ENCODE measurements at regions not wholly inside any gene's neighbourhood (a gene's known extent, or its start where the extent isn't known, plus 50 kb on each side); places are given as distances from the start of the nearest gene placed in this dataset.
"Not testable (repeated sequence)": the region's sequence is repeated elsewhere in the genome, so short reads cannot be mapped to it uniquely, and the experiment has no call there.

DNA sequence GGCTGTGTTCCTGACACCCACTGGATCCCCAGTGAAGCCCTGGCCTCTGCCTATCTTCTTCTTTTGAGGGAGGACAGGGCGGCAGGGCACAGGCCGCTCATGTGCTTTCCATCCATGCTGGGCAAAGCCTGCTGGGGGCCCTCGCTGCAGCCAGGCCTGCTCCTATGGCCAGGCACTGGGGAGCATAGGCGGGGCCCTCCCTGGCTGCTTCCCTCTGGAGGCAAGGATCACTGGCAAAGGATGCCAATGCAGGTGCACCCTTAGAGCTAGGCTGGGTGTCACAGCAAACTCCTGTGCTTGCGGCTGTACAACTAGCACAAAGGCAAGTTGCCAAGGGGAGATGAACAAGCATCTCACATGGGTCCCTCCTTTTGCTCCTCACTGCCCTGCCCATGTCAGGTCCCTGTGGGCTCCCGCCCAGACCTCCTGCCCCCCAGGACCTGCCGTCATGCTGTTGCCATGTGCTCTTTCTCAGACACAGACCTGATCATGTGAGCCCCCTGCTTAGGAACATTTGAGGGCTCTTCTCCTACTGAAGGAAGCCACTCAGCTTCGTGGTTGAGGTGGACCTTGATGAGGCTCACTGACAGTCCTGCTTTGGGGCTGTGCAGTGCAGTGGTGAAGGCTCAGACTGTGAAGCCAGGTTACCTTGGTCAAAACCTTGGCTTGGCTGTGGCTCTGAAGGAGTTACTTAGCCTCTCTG, 393.6 kb downstream of the PTPRU start:
- H3K9me3 ChIP-seq (ENCODE audit: insufficient read depth, low read depth, low read length) = no peaks in the 10 kb centered on the region
- no peaks in the 10 kb centered on the region for H3K36me3 ChIP-seq (ENCODE audit: insufficient read depth, low read depth, low read length)
- H3K9ac ChIP-seq (ENCODE audit: low read depth, low read length) = no peak overlapping the region
- no peaks in the 10 kb centered on the region for H3K27me3 ChIP-seq (ENCODE audit: insufficient read depth, low read length)
- no peak overlapping the region for H3K27ac ChIP-seq (ENCODE audit: low read length)
- no peaks in the 10 kb centered on the region for H3K4me1 ChIP-seq (ENCODE audit: insufficient read depth, low read length)
- no peak overlapping the region for H3K4me3 ChIP-seq (ENCODE audit: low read length)

DNA sequence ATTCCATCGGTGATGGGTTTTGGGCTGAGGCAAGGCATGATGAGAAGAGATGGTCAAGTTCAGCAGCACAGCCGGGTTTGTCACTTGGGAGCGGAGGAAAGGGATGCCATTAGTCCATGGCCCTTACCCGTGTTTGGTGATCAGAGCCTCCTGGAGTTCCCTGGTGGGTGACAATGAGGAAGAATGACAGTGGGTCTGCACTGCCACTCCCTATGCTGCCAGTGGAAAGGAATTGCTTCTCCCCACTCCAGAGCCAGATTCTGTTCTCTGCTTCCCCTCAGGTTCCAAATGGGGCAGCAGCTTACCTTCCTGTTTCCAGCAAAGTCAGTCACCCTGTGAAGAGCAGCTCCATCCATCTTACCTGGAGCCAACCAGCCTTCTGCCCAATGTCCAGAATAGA, 393.1 kb downstream of the PTPRU start:
- no peak overlapping the region for H3K27ac ChIP-seq (ENCODE audit: low read length)
- no peaks in the 10 kb centered on the region for H3K27me3 ChIP-seq (ENCODE audit: insufficient read depth, low read length)
- H3K4me1 ChIP-seq (ENCODE audit: insufficient read depth, low read length) = no peaks in the 10 kb centered on the region
- H3K4me3 ChIP-seq (ENCODE audit: low read length) = no peak overlapping the region
- H3K9ac ChIP-seq (ENCODE audit: low read depth, low read length) = no peak overlapping the region
- no peaks in the 10 kb centered on the region for H3K9me3 ChIP-seq (ENCODE audit: insufficient read depth, low read depth, low read length)
- no peaks in the 10 kb centered on the region for H3K36me3 ChIP-seq (ENCODE audit: insufficient read depth, low read depth, low read length)

GRCh38 chr1:29628190-29628589, 391.9 kb downstream of the PTPRU start:
- Histone ChIP-seq H3K36me3 (ENCODE audit: insufficient read depth, low read depth, low read length) (no peaks in the 10 kb centered on the region), H3K27ac (ENCODE audit: low read length) (no peak overlapping the region)

GRCh38 chr1:29626726-29627125, 390.4 kb downstream of the PTPRU start:
- no peaks in the 10 kb centered on the region for H3K27me3 ChIP-seq (ENCODE audit: insufficient read depth, low read length)
- H3K9me3 ChIP-seq (ENCODE audit: insufficient read depth, low read depth, low read length) = no peaks in the 10 kb centered on the region
- H3K9ac ChIP-seq (ENCODE audit: low read depth, low read length) = no peak overlapping the region
- H3K27ac ChIP-seq (ENCODE audit: low read length) = no peak overlapping the region
- no peaks in the 10 kb centered on the region for H3K36me3 ChIP-seq (ENCODE audit: insufficient read depth, low read depth, low read length)
- H3K4me3 ChIP-seq (ENCODE audit: low read length) = no peak overlapping the region
- H3K4me1 ChIP-seq (ENCODE audit: insufficient read depth, low read length) = no peaks in the 10 kb centered on the region

More at GRCh38 chr1:29628190-29628589, 391.9 kb downstream of the PTPRU start:
- H3K4me1 ChIP-seq (ENCODE audit: insufficient read depth, low read length) = no peaks in the 10 kb centered on the region
- no peak overlapping the region for H3K9ac ChIP-seq (ENCODE audit: low read depth, low read length)
- H3K4me3 ChIP-seq (ENCODE audit: low read length) = no peak overlapping the region
- no peaks in the 10 kb centered on the region for H3K27me3 ChIP-seq (ENCODE audit: insufficient read depth, low read length)
- H3K9me3 ChIP-seq (ENCODE audit: insufficient read depth, low read depth, low read length) = no peaks in the 10 kb centered on the region

- H3K4me1 ChIP-seq (ENCODE audit: insufficient read depth, low read length) = no peaks in the 10 kb centered on the region
- no peaks in the 10 kb centered on the region for H3K36me3 ChIP-seq (ENCODE audit: insufficient read depth, low read depth, low read length)
- H3K4me3 ChIP-seq (ENCODE audit: low read length) = no peak overlapping the region
- no peak overlapping the region for H3K27ac ChIP-seq (ENCODE audit: low read length)
- no peaks in the 10 kb centered on the region for H3K27me3 ChIP-seq (ENCODE audit: insufficient read depth, low read length)
- H3K9me3 ChIP-seq (ENCODE audit: insufficient read depth, low read depth, low read length) = no peaks in the 10 kb centered on the region
- no peak overlapping the region for H3K9ac ChIP-seq (ENCODE audit: low read depth, low read length)
These were observed 389.7 kb downstream of the PTPRU start for GRCh38 chr1:29626066-29626465.

DNA sequence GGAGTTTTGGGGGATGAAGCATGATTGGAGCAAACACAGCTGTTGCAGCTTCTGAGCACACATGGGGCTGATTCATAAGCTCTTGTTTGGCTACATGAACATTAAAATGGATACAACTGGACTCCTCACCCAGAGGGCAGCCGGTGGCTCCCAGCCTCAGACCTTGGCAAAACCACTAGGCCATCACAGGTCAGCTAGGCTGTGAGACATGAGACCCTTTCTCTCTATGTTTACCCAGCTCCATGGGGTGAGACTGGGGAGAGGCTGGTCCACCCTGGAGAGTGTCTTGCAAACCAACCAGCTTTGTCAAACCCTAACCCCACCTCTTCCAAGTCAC, 388.7 kb downstream of the PTPRU start:
- no peaks in the 10 kb centered on the region for H3K27me3 ChIP-seq (ENCODE audit: insufficient read depth, low read length)
- H3K4me1 ChIP-seq (ENCODE audit: insufficient read depth, low read length) = no peaks in the 10 kb centered on the region
- no peak overlapping the region for H3K9ac ChIP-seq (ENCODE audit: low read depth, low read length)
- H3K36me3 ChIP-seq (ENCODE audit: insufficient read depth, low read depth, low read length) = no peaks in the 10 kb centered on the region
- H3K27ac ChIP-seq (ENCODE audit: low read length) = no peak overlapping the region
- H3K4me3 ChIP-seq (ENCODE audit: low read length) = no peak overlapping the region
- H3K9me3 ChIP-seq (ENCODE audit: insufficient read depth, low read depth, low read length) = no peaks in the 10 kb centered on the region

GRCh38 chr1:29624320-29625083, 388.2 kb downstream of the PTPRU start:
- Histone ChIP-seq H3K4me3 (ENCODE audit: low read length) (no peak overlapping the region), H3K4me1 (ENCODE audit: insufficient read depth, low read length) (no peaks in the 10 kb centered on the region), H3K36me3 (ENCODE audit: insufficient read depth, low read depth, low read length) (no peaks in the 10 kb centered on the region), H3K9ac (ENCODE audit: low read depth, low read length) (no peak overlapping the region), H3K9me3 (ENCODE audit: insufficient read depth, low read depth, low read length) (no peaks in the 10 kb centered on the region), H3K27ac (ENCODE audit: low read length) (no peak overlapping the region), H3K27me3 (ENCODE audit: insufficient read depth, low read length) (no peaks in the 10 kb centered on the region)

- Histone ChIP-seq H3K27ac (ENCODE audit: low read length) (no peak overlapping the region), H3K36me3 (ENCODE audit: insufficient read depth, low read depth, low read length) (no peaks in the 10 kb centered on the region), H3K4me1 (ENCODE audit: insufficient read depth, low read length) (no peaks in the 10 kb centered on the region), H3K9me3 (ENCODE audit: insufficient read depth, low read depth, low read length) (no peaks in the 10 kb centered on the region), H3K9ac (ENCODE audit: low read depth, low read length) (no peak overlapping the region), H3K27me3 (ENCODE audit: insufficient read depth, low read length) (no peaks in the 10 kb centered on the region), H3K4me3 (ENCODE audit: low read length) (no peak overlapping the region)
These were observed 387.2 kb downstream of the PTPRU start for GRCh38 chr1:29623501-29623900.

- Histone ChIP-seq H3K27ac (ENCODE audit: low read length) (no peak overlapping the region), H3K9me3 (ENCODE audit: insufficient read depth, low read depth, low read length) (no peaks in the 10 kb centered on the region), H3K4me3 (ENCODE audit: low read length) (no peak overlapping the region), H3K4me1 (ENCODE audit: insufficient read depth, low read length) (no peaks in the 10 kb centered on the region), H3K9ac (ENCODE audit: low read depth, low read length) (no peak overlapping the region), H3K27me3 (ENCODE audit: insufficient read depth, low read length) (no peaks in the 10 kb centered on the region), H3K36me3 (ENCODE audit: insufficient read depth, low read depth, low read length) (no peaks in the 10 kb centered on the region)
These were observed 385.6 kb downstream of the PTPRU start for GRCh38 chr1:29621826-29622435.

DNA sequence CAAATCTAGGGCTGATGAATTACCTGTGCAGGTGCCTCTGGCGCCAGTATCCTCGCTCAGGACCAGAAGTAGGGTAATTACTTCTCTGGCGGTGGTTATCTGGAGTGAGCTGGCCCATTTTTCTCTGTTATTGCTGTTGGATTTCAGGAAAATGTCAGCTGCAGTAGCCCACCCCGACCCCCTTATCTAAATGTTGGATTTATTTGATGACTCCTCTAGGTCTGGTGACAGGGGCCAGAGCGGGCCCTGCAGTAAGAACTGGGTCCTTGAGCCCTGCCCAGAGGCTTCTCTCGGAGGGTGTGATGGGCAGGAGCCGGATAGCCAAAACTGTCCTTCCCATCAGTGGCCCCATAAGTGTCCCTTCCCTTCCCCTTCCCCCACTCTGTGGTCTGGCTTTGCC, 384.3 kb downstream of the PTPRU start:
- Histone ChIP-seq H3K4me3 (ENCODE audit: low read length) (no peak overlapping the region), H3K27me3 (ENCODE audit: insufficient read depth, low read length) (no peaks in the 10 kb centered on the region)

GRCh38 chr1:29607236-29607635, 370.9 kb downstream of the PTPRU start:
- Histone ChIP-seq H3K9ac (ENCODE audit: low read depth, low read length) (no peak overlapping the region), H3K36me3 (ENCODE audit: insufficient read depth, low read depth, low read length) (no peaks in the 10 kb centered on the region), H3K4me1 (ENCODE audit: insufficient read depth, low read length) (no peaks in the 10 kb centered on the region), H3K27me3 (ENCODE audit: insufficient read depth, low read length) (no peaks in the 10 kb centered on the region), H3K27ac (ENCODE audit: low read length) (no peak overlapping the region), H3K4me3 (ENCODE audit: low read length) (no peak overlapping the region), H3K9me3 (ENCODE audit: insufficient read depth, low read depth, low read length) (peaks cover 66% of the 10 kb centered on the region)

More for the DNA sequence above, 384.3 kb downstream of the PTPRU start:
- Histone ChIP-seq H3K27ac (ENCODE audit: low read length) (no peak overlapping the region), H3K4me1 (ENCODE audit: insufficient read depth, low read length) (no peaks in the 10 kb centered on the region), H3K9ac (ENCODE audit: low read depth, low read length) (no peak overlapping the region), H3K9me3 (ENCODE audit: insufficient read depth, low read depth, low read length) (no peaks in the 10 kb centered on the region), H3K36me3 (ENCODE audit: insufficient read depth, low read depth, low read length) (no peaks in the 10 kb centered on the region)

- not testable (repeated sequence) for H3K4me3 ChIP-seq (ENCODE audit: low read length); H3K27me3 ChIP-seq (ENCODE audit: insufficient read depth, low read length); H3K36me3 ChIP-seq (ENCODE audit: insufficient read depth, low read depth, low read length); H3K27ac ChIP-seq (ENCODE audit: low read length); H3K9ac ChIP-seq (ENCODE audit: low read depth, low read length); H3K4me1 ChIP-seq (ENCODE audit: insufficient read depth, low read length)
- H3K9me3 ChIP-seq (ENCODE audit: insufficient read depth, low read depth, low read length) = peaks cover 60% of the 10 kb centered on the region
These were observed 368.5 kb downstream of the PTPRU start for GRCh38 chr1:29604796-29605195.
